NT2/D1 (cell line): ENCODE measurements at regions not wholly inside any gene's neighbourhood (a gene's known extent, or its start where the extent isn't known, plus 50 kb on each side); places are given as distances from the start of the nearest gene placed in this dataset.

Experiments used
- SUZ12 ChIP-seq: IDR thresholded peaks from 2 replicates; pipeline ENCODE4 v1.6.1; 2011; ENCODE audit not compliant: insufficient read length, insufficient read depth; ENCODE audit errors: extremely low read depth
- YY1 ChIP-seq: IDR thresholded peaks from 2 replicates; pipeline ENCODE4 v1.6.1; 2011; ENCODE audit not compliant: insufficient read length, insufficient read depth

DNA sequence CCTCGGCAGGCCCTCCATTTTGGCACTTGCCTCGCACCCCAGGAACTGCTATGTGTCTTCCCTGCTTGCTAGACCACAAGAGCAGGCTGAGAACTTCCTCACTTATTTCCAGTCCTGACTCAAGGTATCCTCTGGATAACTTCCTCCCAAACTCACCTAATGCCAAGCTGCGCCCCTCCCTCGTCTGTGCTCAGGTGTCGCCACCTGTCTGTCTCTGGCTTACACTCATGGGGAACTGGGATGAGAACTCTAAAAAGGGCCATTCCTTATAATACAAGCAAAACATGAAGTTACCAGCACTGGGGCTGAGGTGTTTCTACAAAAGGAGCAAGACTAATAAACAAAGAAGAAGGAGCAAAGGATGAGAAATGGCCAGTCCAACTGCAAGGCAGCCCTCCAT, 191.5 kb upstream of the RMP24 start:
- TF ChIP-seq YY1, result no peak
- TF ChIP-seq SUZ12, result no peak
